Epithelial cell of esophagus (primary cell): ENCODE measurements at regions not wholly inside any gene's neighbourhood (a gene's known extent, or its start where the extent isn't known, plus 50 kb on each side); places are given as distances from the start of the nearest gene placed in this dataset.

Experiments
- DNase-seq: peaks from one replicate; pipeline ENCODE4 v3.0.0; 2010; ENCODE audit warnings: low read depth
- H3K4me3 ChIP-seq: 2 replicates; pipeline ENCODE4 v1.5.1; 2011; ENCODE audit warnings: mild to moderate bottlenecking, low read length, control low read depth
- TF ChIP-seq, protein P1 (sequence below): IDR thresholded peaks from 2 replicates; pipeline ENCODE4 v1.5.1; 2011; ENCODE audit warnings: low read depth, mild to moderate bottlenecking, low read length, control low read depth, inconsistent platforms; ENCODE audit not compliant: insufficient read depth; ENCODE audit errors: missing control alignments

DNA sequence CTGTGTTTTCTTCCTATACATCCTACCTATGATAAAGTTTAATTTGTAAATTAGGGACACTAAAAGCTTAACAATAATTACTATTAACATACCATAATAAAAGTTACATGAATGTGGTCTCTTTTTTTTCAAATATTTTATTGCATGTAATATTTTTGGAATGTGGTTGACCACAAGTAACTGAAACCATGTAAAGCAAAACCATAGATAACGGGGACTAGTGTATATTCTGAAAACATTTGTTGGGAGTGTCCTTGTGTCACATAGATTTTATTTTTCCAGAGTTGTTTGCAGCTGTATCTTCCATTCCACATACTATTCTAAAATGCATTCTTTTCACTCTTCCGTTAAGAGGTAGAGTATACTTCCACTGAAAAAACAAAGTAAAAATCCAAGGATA lies 200.4 kb downstream of the KIF18A start:
- DNase-seq, result no peak
- TF ChIP-seq, protein P1, sequence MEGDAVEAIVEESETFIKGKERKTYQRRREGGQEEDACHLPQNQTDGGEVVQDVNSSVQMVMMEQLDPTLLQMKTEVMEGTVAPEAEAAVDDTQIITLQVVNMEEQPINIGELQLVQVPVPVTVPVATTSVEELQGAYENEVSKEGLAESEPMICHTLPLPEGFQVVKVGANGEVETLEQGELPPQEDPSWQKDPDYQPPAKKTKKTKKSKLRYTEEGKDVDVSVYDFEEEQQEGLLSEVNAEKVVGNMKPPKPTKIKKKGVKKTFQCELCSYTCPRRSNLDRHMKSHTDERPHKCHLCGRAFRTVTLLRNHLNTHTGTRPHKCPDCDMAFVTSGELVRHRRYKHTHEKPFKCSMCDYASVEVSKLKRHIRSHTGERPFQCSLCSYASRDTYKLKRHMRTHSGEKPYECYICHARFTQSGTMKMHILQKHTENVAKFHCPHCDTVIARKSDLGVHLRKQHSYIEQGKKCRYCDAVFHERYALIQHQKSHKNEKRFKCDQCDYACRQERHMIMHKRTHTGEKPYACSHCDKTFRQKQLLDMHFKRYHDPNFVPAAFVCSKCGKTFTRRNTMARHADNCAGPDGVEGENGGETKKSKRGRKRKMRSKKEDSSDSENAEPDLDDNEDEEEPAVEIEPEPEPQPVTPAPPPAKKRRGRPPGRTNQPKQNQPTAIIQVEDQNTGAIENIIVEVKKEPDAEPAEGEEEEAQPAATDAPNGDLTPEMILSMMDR, result no peak
- no peak overlapping the region for H3K4me3 ChIP-seq

GRCh38 chr11:27907091-27907490 lies 200.9 kb downstream of the KIF18A start:
- DNase-seq, result no peak
- TF ChIP-seq, protein P1, result no peak
- H3K4me3 ChIP-seq, result no peak overlapping the region

- DNase-seq, result peak; percentile 67
- H3K4me3 ChIP-seq, result no peak overlapping the region
- TF ChIP-seq, protein P1, result no peak
These were observed 203.4 kb downstream of the KIF18A start for GRCh38 chr11:27904358-27905055.

GRCh38 chr11:27902981-27903624 lies 202.8 kb upstream of the BDNF start:
- no peak overlapping the region for H3K4me3 ChIP-seq
- peak; percentile 86 for DNase-seq
- TF ChIP-seq, protein P1, result no peak

DNA sequence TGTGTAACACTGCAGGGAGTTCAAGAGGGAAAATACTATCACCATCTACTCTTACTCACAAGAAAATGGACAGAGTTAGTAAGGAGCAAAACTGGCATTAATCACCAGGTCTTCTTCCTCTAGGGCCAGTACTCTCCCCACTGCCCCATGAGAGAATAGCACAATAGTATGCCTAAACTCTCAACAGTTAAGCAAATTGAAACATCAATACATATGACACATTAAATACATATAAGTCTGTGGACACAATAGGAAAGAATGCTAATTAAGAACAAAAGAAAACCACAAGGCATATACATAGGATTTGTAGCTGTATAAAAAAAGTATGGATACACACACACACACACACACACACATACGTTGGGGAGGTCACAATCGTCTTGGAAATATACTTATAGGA lies 197.9 kb upstream of the BDNF start:
- peak; percentile 19 for DNase-seq
- TF ChIP-seq, protein P1, result no peak
- H3K4me3 ChIP-seq, result no peak overlapping the region

GRCh38 chr11:27896096-27896495 lies 195.8 kb upstream of the BDNF start:
- TF ChIP-seq, protein P1, result no peak
- H3K4me3 ChIP-seq, result no peak overlapping the region
- no peak for DNase-seq

DNA sequence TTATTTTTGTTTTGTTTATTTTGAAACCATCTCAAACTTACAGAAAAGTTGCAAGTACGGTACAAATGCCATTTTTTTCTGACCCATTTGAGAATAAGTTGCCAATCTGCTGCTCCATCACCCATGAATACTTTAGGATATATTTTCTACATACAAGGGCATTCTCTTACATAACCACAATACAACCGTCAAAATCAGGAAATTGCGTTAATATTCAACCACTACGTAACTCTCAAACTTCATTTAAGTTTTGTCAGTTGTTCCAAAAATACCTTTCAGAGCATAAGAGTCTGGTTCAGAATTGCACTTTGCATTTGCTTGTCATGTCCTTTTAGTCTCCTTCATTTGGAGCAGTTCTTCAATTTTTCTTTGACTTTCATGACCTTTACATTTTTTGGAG lies 194.3 kb upstream of the BDNF start:
- DNase-seq, result no peak

More for the DNA sequence above, 194.3 kb upstream of the BDNF start:
- TF ChIP-seq, protein P1, result no peak
- H3K4me3 ChIP-seq, result no peak overlapping the region
